Esophagus squamous epithelium (tissue), 4 donors: ENCODE measurements at regions not wholly inside any gene's neighbourhood (a gene's known extent, or its start where the extent isn't known, plus 50 kb on each side); places are given as distances from the start of the nearest gene placed in this dataset.

Experiments
- CTCF ChIP-seq, 6 experiments: fragments of 450-650 bp in 4 of 6; fragments of 200-600 bp in 2 of 6; sonication (generic) in 2 of 6; IDR thresholded peaks; one replicate each; pipeline ENCODE4 v1.5.1; 2016 to 2019; ENCODE audit warnings: antibody characterized with exemption in 6 of 6, mild to moderate bottlenecking in 4 of 6, moderate library complexity in 4 of 6
- POLR2A ChIP-seq, 4 donors: fragments of 450-650 bp; IDR thresholded peaks; one replicate each; pipeline ENCODE4 v1.6.1; 2017; ENCODE audit warnings: antibody characterized with exemption in 4 of 4, mild to moderate bottlenecking in 4 of 4, moderate library complexity in 3 of 4

GRCh38 chr13:70593716-70594115 is 485.5 kb upstream of the KLHL1 start:
- no peak for TF ChIP-seq POLR2A (IDR thresholded peaks at IDR 0.05)
- no peak for TF ChIP-seq CTCF (IDR thresholded peaks at IDR 0.05)
